ENCODE measurements at regions not wholly inside any gene's neighbourhood (a gene's known extent, or its start where the extent isn't known, plus 50 kb on each side); places are given as distances from the start of the nearest gene placed in this dataset.

- TF ChIP-seq REST (IDR thresholded peaks at IDR 0.05; ENCODE audit: low read depth) = no peak
- no peak for TF ChIP-seq TEAD4 (IDR thresholded peaks at IDR 0.05)
Observed at GRCh38 chr7:19400758-19401254, 255.6 kb upstream of the FERD3L start.

- TF ChIP-seq CEBPB (IDR thresholded peaks at IDR 0.05) (no peak), CREB1 (IDR thresholded peaks at IDR 0.05; ENCODE audit: low read depth) (no peak), REST (IDR thresholded peaks at IDR 0.05; ENCODE audit: low read depth) (no peak), EGR1 (IDR thresholded peaks at IDR 0.05) (no peak), USF1 (IDR thresholded peaks at IDR 0.05) (no peak), TEAD4 (IDR thresholded peaks at IDR 0.05) (no peak), ZBTB7A (IDR thresholded peaks at IDR 0.05; ENCODE audit: low read depth) (no peak), NFIC (IDR thresholded peaks at IDR 0.05) (no peak), EP300 (IDR thresholded peaks at IDR 0.05; ENCODE audit: borderline replicate concordance) (no peak), FOXM1 (IDR thresholded peaks at IDR 0.05; ENCODE audit: borderline replicate concordance, low read depth) (no peak), TCF12 (IDR thresholded peaks at IDR 0.05; ENCODE audit: low read depth) (no peak), TAF1 (IDR thresholded peaks at IDR 0.05; ENCODE audit: low read depth) (no peak), YY1 (IDR thresholded peaks at IDR 0.05; ENCODE audit: low read depth) (no peak)
Observed at GRCh38 chr7:19397911-19398310, 252.7 kb upstream of the FERD3L start.

GRCh38 chr7:19392246-19392645 lies 247.0 kb upstream of the FERD3L start:
- TF ChIP-seq MAX (IDR thresholded peaks at IDR 0.05) (no peak), YY1 (IDR thresholded peaks at IDR 0.05; ENCODE audit: low read depth) (no peak), RAD21 (IDR thresholded peaks at IDR 0.05; ENCODE audit: low read depth) (no peak), REST (IDR thresholded peaks at IDR 0.05; ENCODE audit: low read depth) (no peak), TCF12 (IDR thresholded peaks at IDR 0.05; ENCODE audit: low read depth) (no peak), TAF1 (IDR thresholded peaks at IDR 0.05; ENCODE audit: low read depth) (no peak), EP300 (IDR thresholded peaks at IDR 0.05; ENCODE audit: borderline replicate concordance) (no peak)

- TF ChIP-seq ZBTB7A (IDR thresholded peaks at IDR 0.05; ENCODE audit: low read depth) = no peak
Observed at GRCh38 chr7:19390795-19391194, 245.6 kb upstream of the FERD3L start.

- no peak for TF ChIP-seq EGR1 (IDR thresholded peaks at IDR 0.05)
- no peak for TF ChIP-seq CREB1 (IDR thresholded peaks at IDR 0.05; ENCODE audit: low read depth)
- no peak for TF ChIP-seq MAX (IDR thresholded peaks at IDR 0.05)
- TF ChIP-seq TEAD4 (IDR thresholded peaks at IDR 0.05) = no peak
Observed at GRCh38 chr7:19381321-19381720, 236.1 kb upstream of the FERD3L start.

- TF ChIP-seq YY1 (IDR thresholded peaks at IDR 0.05; ENCODE audit: low read depth) (no peak), REST (IDR thresholded peaks at IDR 0.05; ENCODE audit: low read depth) (no peak), ZBTB7A (IDR thresholded peaks at IDR 0.05; ENCODE audit: low read depth) (no peak), EP300 (IDR thresholded peaks at IDR 0.05; ENCODE audit: borderline replicate concordance) (no peak), EGR1 (IDR thresholded peaks at IDR 0.05) (no peak), TEAD4 (IDR thresholded peaks at IDR 0.05) (no peak), RAD21 (IDR thresholded peaks at IDR 0.05; ENCODE audit: low read depth) (no peak), CEBPB (IDR thresholded peaks at IDR 0.05) (no peak), USF1 (IDR thresholded peaks at IDR 0.05) (no peak), TAF1 (IDR thresholded peaks at IDR 0.05; ENCODE audit: low read depth) (no peak), NFIC (IDR thresholded peaks at IDR 0.05) (no peak), MAX (IDR thresholded peaks at IDR 0.05) (no peak)
Observed at GRCh38 chr7:19378345-19378714, 233.1 kb upstream of the FERD3L start.

All from Ishikawa (cell line).